LNCaP clone FGC (cell line): ENCODE measurements at regions not wholly inside any gene's neighbourhood (a gene's known extent, or its start where the extent isn't known, plus 50 kb on each side); places are given as distances from the start of the nearest gene placed in this dataset.
"Not testable (repeated sequence)": the region's sequence is repeated elsewhere in the genome, so short reads cannot be mapped to it uniquely, and the experiment has no call there.

Experiments
- DNase-seq: peaks from one replicate; pipeline ENCODE4 v3.0.0-alpha.2; 2011; ENCODE audit warnings: low read depth
- H3K4me3 ChIP-seq: 2 replicates; pipeline ENCODE4 v1.5.1; 2011; ENCODE audit warnings: mild to moderate bottlenecking, low read depth, low read length, control low read depth
- TF ChIP-seq, protein P1 (sequence below): IDR thresholded peaks from 2 replicates; pipeline ENCODE4 v1.5.1; 2012; ENCODE audit warnings: mild to moderate bottlenecking; ENCODE audit not compliant: control insufficient read depth, insufficient read depth; ENCODE audit errors: extremely low read depth

GRCh38 chr5:123283031-123283430 lies 140.2 kb downstream of the CEP120 start:
- no peak for DNase-seq
- no peak overlapping the region for H3K4me3 ChIP-seq
- TF ChIP-seq, protein P1, sequence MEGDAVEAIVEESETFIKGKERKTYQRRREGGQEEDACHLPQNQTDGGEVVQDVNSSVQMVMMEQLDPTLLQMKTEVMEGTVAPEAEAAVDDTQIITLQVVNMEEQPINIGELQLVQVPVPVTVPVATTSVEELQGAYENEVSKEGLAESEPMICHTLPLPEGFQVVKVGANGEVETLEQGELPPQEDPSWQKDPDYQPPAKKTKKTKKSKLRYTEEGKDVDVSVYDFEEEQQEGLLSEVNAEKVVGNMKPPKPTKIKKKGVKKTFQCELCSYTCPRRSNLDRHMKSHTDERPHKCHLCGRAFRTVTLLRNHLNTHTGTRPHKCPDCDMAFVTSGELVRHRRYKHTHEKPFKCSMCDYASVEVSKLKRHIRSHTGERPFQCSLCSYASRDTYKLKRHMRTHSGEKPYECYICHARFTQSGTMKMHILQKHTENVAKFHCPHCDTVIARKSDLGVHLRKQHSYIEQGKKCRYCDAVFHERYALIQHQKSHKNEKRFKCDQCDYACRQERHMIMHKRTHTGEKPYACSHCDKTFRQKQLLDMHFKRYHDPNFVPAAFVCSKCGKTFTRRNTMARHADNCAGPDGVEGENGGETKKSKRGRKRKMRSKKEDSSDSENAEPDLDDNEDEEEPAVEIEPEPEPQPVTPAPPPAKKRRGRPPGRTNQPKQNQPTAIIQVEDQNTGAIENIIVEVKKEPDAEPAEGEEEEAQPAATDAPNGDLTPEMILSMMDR = no peak

DNA sequence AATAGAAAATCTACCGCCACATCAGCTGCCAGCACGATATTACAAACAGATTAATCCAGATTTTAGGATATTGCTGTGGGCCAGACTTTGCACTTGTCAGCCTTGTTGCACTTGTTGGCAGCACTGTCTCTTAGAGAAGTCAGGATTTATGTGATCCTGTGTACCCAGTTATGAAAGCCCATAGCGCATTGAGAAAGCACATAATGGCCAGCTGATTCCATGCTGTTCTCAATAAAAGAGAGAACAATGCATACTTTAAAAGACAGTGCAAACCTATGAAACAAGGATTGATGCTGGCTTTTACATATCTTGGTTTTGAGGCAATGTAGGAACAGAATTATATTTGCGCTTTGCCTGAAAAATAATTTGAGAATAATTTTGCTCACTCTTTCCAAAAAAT lies 140.8 kb downstream of the CEP120 start:
- peak; percentile 19 for DNase-seq

DNA sequence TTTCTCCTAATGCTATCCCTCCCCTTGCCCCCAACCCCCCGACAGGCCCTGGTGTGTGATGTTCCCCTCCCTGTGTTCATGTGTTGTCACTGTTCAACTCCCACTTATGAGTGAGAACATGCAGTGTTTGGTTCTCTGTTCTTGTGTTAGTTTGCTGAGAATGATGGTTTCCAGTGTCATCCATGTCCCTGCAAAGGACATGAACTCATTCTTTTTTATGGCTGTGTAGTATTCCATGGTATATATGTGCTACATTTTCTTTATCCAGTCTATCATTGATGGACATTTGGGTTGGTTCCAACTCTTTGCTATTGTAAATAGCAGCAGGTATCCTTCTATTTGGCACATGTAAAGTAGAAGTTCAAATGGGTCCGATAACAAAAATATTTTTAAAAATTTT lies 142.3 kb downstream of the CEP120 start:
- not testable (repeated sequence) for H3K4me3 ChIP-seq, DNase-seq

More for the DNA sequence above, 140.8 kb downstream of the CEP120 start:
- no peak overlapping the region for H3K4me3 ChIP-seq
- TF ChIP-seq, protein P1 = no peak

DNA sequence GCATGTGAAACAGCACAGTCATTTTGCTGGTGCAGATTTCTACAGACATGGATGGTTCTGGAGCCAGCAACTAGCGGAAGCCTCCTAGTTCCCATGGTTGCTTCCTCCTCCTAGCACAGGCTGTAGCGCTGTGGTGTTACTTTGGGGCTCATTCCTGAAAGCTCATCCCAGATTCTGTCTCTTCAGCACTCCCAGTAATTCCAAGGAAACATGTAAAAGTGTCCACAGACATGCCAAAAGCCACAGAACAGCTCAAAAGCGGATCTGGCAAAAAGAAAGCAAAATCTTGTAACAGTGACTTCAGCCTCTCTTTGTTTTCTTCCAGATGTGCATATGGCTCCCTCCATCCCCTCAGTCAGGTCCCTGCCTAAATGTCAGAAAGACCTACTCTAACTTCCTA lies 144.1 kb downstream of the CEP120 start:
- H3K4me3 ChIP-seq = no peak overlapping the region
- no peak for DNase-seq
- TF ChIP-seq, protein P1 = no peak

DNA sequence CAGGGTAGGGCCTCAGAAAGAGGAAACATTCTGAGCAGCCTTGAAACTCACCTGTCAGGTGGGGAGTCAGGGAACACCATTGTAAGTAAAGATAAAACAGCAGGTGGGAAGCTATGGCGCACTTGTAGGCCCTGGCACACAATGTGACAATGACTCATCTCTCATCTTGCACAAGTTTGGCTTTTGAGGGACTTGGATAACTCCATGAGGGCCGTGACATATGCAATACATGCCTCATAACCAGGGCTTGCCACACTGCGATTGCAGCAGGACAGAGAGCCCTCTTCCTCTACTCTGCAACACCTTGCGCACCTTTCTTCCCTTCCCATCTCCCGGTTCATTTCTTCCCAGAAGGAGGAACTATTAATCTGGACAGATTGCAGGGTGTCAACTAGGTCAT lies 144.9 kb downstream of the CEP120 start:
- TF ChIP-seq, protein P1 = no peak
- H3K4me3 ChIP-seq = no peak overlapping the region
- DNase-seq = no peak

DNA sequence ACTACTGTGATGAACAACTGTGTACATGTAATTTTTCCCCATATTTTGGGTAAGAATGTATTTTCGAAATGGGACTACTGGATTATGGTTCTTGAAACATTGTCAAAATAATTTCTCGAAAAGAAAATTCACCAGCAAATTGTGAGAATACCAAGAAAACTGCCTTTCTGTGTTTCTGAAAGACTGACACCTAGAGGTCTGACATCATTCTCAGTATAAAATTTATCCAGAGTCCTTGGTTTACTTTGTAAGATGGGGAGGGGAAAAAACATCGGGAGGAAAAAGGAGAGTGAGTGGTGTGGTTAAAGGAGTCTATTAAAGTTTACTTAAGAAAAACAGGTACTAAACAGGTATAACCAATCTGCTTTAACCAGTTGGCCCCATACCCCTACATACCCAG lies 149.2 kb downstream of the CEP120 start:
- no peak for DNase-seq
- TF ChIP-seq, protein P1 = peak; percentile 51
- no peak overlapping the region for H3K4me3 ChIP-seq

- H3K4me3 ChIP-seq = no peak overlapping the region
- no peak for DNase-seq
- TF ChIP-seq, protein P1 = no peak
Measured at GRCh38 chr5:123273095-123273494, 150.1 kb downstream of the CEP120 start.
